ENCODE measurements at regions not wholly inside any gene's neighbourhood (a gene's known extent, or its start where the extent isn't known, plus 50 kb on each side); places are given as distances from the start of the nearest gene placed in this dataset.

DNA sequence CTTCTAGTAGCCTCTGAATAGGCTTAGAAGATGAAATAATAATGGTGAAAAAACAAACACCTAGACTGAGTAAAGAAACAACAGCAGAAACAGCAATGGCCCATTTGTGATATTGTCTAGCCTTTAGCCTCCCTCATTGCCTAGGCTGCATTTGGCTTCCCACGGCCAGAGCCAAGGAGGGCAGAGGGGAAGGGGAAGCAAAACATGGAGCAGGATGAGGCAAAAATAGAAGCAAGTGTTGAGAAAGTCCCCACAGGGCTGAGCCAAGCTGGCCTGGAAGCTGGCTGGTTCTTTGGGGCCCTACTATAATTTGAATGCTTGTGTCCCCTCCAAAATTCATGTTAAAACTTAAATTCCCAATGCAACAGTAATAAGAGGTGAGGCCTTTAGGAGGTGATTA, 60.2 kb upstream of the KSR1 start:
- no peak for DNase-seq

- DNase-seq, result no peak
These were observed 59.3 kb upstream of the KSR1 start for GRCh38 chr17:27396941-27397340.

GRCh38 chr17:27398691-27399090, 57.6 kb upstream of the KSR1 start:
- no peak for DNase-seq

DNA sequence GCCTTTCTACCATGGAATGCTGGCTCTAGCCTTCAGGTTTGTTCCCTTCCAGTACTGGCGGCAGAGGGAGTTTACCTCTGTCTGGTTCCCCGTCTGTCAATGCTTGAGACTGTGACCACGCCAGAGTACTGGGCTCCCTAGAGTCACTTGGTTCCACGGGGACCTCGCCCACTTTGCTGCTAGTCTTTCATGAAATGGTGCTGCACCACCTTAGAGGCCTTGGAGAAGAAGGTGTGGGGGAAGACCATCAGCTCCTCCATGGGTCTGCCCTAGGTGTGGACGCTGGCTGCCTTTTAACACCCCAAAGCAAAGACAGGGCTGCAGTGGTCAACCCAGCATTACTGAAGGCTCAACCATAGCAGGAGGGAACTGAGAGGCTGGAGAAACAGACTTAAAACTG, 55.3 kb upstream of the KSR1 start:
- DNase-seq, result no peak

GRCh38 chr17:27402943-27403342, 53.3 kb upstream of the KSR1 start:
- DNase-seq, result no peak

DNA sequence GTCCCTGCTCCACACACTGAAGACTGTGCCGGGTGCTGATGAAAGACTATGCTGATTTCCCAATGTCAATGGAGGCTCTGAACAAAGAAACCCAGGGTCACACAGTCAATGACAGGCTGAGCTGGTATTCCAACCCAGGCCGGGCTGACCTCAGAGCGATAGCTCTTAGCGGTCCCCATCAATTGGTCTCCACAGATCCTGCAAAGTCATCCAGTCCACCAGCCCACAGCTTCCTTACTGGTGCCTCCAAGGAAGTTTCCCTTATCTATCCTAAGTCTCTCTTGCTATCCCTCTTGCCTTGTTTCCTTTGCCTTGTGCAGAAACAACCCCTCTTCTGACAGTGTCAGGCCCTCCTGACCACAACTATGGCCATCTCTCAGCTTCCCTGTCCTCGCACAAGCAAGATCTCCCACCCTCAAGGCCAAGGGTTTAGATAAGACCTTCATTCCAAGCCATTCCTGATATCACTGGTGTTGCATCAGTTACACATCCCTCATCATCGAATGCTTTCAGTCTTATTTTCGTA, 52.7 kb upstream of the KSR1 start:
- no peak for DNase-seq

- no peak for DNase-seq
These were observed 51.6 kb upstream of the KSR1 start for GRCh38 chr17:27404676-27405075.

Measured in NCI-H526 (cell line).